ENCODE measurements at regions not wholly inside any gene's neighbourhood (a gene's known extent, or its start where the extent isn't known, plus 50 kb on each side); places are given as distances from the start of the nearest gene placed in this dataset.

GRCh38 chr3:71962561-71963240 is 177.8 kb upstream of the PROK2 start:
- TF ChIP-seq CTCF (IDR thresholded peaks at IDR 0.05) (no peak), ZFX (IDR thresholded peaks at IDR 0.05; ENCODE audit: borderline replicate concordance) (no peak)
